ENCODE measurements at regions not wholly inside any gene's neighbourhood (a gene's known extent, or its start where the extent isn't known, plus 50 kb on each side); places are given as distances from the start of the nearest gene placed in this dataset.

DNA sequence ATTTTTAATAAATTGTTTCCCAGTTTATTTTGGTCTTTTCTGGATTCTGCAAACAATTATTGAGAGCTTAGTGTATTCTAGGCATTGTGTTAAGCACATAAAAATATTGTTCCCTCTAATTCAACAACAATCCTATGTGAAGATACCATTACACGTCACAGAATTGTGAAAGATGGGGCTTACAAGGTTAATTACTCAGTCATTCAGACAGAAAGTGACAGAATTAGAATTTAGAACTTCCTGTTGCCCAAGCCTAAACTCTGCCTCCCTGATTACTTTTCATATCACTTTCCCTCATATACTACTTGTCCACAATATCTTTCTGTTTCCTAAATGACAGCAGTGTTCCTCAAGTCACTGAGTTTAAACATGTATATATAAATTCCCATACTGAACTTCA, 186.7 kb upstream of the VEGFC start:
- DNase-seq (ENCODE audit: low spot score): no peak

- no peak for DNase-seq (ENCODE audit: low spot score)
Observed at GRCh38 chr4:176981074-176981473, 188.4 kb upstream of the VEGFC start.

DNA sequence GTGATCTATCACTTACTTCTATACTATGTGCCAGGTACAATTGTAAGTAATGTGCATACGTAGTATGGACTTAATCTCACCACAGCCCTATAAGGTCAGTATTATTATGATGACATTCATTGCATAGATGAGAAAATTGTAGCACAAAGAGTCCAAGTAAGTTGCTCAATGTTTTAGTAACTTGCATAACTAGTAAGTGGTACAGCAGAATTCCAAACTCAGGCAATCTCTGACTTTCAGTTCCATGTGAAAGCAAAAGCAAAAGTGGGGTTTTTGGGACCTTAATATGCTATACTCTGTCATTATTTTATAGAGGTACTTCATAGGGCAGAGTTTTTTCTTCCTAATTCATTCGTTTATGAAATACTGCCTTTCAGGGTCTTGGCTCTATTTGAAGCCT, 188.8 kb upstream of the VEGFC start:
- DNase-seq (ENCODE audit: low spot score): no peak

DNA sequence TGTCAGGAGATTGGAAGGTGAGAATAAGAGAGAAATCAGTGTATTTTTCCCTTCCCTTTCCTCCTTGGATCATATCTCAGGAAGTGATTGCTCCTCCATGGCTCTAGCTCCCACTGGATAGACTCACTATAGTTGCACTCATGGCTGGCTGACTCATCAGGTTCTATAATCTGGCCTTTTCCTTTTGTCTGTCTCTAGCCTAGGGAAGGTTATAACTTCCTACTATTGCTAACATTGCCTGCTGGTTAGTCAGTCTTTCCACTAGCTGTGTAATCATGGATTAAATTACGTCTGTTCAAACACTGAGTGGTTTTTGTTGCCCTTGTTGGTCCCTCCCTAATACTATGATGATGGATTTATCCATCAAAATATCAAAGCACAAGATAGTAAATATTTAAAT, 195.5 kb upstream of the VEGFC start:
- DNase-seq (ENCODE audit: low spot score): peak; percentile 56

DNA sequence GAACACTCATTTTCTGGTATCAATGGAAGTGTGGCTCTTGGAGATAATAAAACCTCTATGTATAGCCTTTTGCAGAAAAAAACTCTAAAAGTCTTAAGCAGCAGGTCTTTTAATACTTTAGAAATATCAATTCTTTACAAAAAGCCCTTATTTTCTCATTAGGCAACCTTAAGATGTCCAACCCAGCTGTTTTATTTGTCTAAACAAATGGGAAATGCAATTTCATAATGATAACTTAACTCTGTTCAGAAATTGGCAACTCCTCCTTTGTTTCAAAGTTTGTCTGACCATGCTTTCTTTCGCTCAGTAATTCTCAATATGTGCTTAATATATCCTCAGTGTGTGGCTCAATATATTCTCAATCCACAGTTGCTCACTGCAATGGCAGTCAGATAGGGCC, 196.5 kb upstream of the VEGFC start:
- no peak for DNase-seq (ENCODE audit: low spot score)

DNA sequence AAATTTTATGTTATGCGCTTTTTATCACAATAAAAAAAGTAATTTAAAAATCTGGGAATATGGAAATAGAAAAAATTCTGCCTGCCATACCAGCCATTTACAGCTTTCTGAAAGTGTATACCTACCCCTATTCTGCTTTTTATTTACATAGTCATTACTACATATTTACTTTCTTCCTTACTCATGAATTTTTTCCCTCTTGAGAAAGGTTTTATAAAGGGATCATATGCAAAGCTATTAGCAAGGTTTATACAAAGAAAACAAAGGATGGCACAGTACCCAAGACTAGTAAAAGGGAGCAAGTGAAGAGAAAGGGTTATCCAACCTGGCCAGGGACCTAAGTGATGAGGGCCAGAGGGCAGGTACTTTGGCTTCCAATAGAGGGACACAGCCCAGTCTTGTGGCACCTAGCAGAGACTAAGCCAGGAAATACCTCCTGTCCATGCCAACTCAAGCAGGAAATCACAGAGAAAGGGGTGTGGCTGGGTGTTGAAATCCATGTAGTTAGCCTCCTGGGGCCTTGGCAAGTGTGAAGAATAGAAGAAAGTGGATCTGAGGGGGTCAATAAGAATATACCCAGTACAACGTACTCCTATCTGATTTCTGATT, 207.3 kb upstream of the VEGFC start:
- peak; percentile 38 for DNase-seq (ENCODE audit: low spot score)

- DNase-seq (ENCODE audit: low spot score): peak; percentile 40
Observed at GRCh38 chr4:177001271-177002175, 208.8 kb upstream of the VEGFC start.

DNA sequence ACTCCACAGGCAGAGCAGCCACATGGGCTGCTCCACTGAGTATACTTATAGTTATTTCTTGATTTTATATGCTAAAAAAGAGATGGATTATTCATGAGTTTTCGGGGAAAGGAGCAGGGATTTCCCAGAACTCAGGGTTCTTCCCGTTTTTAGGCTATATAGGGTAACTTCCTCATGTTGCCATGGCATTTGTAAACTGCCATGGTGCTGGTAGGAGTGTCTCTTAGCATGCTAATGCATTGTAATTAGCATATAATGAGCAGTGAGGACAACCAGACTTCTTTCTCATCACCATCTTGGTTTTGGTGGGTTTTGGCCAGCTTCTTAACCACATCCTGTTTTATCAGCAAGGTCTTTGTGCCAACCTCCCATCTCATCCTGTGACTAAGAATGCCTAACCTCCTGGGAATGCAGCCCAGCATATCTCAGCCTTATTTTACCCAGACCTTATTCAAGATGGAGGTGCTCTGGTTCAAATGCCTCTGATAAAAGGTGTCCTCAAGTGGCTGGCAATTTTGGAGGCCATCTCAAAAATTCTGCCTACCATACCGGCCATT, 213.0 kb upstream of the VEGFC start:
- DNase-seq (ENCODE audit: low spot score): no peak

DNA sequence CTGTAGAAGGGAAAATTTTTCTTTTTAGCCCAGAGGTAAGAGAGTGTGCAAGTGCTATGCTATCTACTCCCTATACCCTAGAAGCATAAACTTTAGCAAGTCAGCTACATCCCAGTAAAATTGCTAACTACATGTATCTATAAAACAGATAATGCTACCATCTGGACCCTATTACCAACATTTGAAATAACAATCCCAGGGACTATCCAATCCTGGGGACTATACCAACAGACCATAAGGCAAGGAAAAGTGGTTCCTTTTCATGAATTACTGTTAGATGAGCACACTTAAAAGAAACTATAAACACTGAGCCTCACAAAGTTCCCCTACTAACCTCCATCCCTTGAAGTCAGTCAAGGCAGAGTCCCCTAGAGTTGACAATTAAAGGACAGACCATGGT, 213.6 kb upstream of the VEGFC start:
- no peak for DNase-seq (ENCODE audit: low spot score)

- DNase-seq (ENCODE audit: low spot score): no peak
Observed at GRCh38 chr4:177008071-177008835, 215.5 kb upstream of the VEGFC start.

GRCh38 chr4:177008836-177009501, 216.2 kb upstream of the VEGFC start:
- DNase-seq (ENCODE audit: low spot score): no peak

DNA sequence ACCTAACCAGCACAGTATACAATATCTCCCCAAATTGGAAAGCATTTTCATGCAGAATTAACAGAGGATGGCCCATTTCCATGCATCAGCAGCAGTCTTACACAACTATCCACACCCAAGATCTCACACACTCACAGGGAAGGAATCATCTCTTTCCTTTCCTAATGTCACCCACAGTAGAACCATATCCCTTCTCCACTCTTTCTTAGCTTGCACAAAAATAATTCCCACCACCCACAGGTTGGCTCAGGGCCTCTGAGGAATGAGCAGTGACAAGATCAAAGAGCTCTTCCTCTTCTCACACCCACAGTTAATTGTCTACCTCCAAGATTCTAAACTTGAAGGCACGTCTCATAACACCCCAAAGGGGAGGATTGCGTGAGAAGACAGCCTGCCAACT, 217.7 kb upstream of the VEGFC start:
- DNase-seq (ENCODE audit: low spot score): no peak

- DNase-seq (ENCODE audit: low spot score): no peak
Observed at GRCh38 chr4:177012918-177013545, 220.3 kb upstream of the VEGFC start.

DNA sequence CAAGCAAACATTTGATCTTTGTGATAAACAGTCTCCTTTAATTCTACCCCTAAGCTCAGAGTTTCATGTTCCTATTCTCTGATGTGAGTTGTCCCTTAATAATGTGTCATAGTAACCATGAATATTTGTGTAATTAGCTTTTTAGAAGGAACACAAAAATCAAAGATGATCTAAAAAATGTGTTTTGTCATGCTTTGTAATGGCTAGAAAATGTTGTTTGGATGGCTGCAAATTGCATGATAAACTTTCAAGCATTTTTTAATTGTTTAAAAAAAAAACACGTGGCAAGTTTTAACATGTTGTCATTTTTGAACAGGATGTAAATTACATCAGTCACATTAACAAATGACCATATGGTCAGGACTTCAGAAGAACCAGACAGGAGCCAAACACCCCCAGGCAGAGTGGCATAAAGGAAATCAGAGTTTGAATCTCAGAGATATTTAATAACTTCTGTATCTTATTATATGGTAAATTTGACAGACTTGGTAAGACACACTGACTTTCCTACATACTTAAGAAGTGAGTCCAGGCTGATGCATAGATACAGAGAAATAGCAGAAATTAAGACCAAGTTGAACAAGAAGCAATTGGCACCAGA, 223.9 kb upstream of the VEGFC start:
- no peak for DNase-seq (ENCODE audit: low spot score)

DNA sequence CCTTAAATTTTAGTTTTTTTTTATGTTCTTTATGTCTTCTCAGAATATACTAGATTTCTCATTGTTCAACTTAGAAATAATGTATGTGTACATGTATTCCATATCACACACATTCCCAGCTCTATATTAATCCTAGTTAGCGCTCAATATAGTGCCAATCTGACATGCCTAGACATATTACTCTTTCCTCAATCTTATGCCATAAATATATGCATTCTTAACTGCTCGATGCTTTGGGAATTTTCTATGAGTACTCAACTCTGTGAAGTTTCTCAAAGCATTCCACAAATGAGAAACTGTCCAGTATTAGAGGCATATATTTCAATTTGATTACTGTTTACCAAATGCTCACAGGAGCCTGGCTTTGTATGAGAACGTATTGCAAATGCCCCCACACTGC, 231.2 kb upstream of the VEGFC start:
- DNase-seq (ENCODE audit: low spot score): no peak

DNA sequence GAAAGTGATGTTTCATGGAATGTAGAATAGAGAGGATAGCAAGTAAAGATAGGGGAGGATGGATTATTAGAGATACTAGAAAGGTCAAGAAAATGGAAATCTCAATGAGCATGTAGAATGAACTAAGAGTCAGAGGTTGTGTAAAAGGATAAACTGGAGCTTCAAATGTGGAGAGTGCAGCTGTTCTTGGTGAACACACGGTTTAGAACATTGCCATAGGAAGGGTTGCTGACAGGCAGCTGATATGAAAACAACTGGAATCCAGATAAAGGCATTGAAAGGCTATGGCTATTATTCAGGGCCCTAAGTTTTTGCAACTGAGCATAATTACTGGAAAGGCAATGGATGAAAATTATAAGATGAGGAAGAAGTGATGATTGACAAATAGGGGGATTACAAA, 239.6 kb upstream of the VEGFC start:
- DNase-seq (ENCODE audit: low spot score): no peak

DNA sequence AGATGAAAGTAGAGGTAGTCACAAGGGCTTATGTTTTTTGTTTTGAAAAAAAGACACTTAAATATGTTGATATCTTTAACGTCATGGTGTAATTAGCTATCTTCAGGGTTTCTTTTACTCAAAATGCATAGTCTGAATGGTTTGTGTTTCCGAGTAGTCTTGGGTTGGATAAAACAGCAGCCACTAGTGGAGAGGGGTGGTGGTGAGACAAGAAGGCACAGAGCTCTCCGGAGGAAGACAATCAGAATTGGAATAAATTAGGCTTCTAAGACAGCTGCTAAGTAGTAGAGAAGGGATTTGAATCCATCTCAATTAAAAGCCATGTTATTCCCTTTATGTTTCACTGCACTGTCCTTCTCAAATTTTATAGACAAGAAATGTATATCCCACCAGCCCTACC, 240.4 kb upstream of the VEGFC start:
- no peak for DNase-seq (ENCODE audit: low spot score)

- DNase-seq (ENCODE audit: low spot score): no peak
Observed at GRCh38 chr4:177033632-177034031, 240.9 kb upstream of the VEGFC start.

DNA sequence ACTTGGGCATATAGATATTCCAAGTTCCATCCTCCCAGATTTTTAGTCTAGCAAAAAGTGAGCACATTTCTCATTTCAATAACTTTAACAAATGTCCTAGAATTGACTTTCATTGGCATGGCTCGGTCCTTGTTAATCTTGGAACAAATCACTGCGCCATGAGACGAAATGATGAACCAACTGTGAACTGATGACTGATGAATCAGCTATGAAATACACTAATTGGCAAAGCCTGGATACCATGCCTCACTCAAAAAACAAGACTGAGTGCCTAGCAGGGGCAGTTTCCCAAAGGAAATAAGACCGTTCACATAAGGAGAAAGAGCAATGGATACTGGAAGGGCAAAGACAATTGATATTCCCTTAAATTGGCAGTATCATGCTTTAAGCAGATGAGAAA, 248.6 kb upstream of the VEGFC start:
- DNase-seq (ENCODE audit: low spot score): no peak

GRCh38 chr4:177047070-177047850, 254.5 kb upstream of the VEGFC start:
- DNase-seq (ENCODE audit: low spot score): peak; percentile 69

DNA sequence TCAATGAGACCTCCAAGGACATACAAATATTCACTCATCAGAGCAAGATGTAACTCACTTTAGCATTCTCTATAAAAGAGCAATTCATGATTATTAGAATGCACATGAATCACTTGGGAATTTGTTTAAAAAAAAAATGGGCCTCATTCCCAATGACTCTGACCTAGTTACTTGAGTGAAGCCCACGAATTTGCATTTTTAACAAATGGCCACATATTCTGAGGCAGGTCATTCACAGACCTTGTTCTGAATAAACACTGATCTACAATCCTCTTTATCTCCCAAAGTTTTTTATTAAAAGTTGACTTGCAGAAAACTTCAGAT, 255.1 kb upstream of the VEGFC start:
- no peak for DNase-seq (ENCODE audit: low spot score)

Data from LoVo (cell line).